Activated naive CD4-positive, alpha-beta T cell treated with Interleukin-2 at 50 U/mL for 16 hours (primary cell): ENCODE measurements at regions not wholly inside any gene's neighbourhood (a gene's known extent, or its start where the extent isn't known, plus 50 kb on each side); places are given as distances from the start of the nearest gene placed in this dataset.
"Not testable (repeated sequence)": the region's sequence is repeated elsewhere in the genome, so short reads cannot be mapped to it uniquely, and the experiment has no call there.

Experiments
- DNase-seq: peaks from one replicate; pipeline ENCODE4 v3.0.0-alpha.2; 2020

- no peak for DNase-seq
Observed at GRCh38 chr13:71300602-71301001, 566.4 kb downstream of the DACH1 start.

DNA sequence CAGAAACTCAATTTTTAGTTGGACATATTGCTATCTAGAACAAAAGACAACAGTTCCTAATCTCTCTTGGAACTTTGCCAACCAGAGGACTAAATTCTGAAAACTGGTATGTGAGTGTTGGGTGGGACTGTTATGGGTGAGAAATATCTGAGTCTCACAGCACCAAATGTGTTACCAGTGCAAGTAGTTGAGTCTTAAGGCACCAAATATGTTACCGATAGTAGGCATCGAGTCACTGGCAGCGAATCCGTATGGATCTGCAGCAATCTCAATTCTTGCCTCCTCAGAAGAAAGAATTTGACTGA, 575.2 kb downstream of the DACH1 start:
- DNase-seq: no peak

GRCh38 chr13:71290963-71291841, 575.8 kb downstream of the DACH1 start:
- DNase-seq: peak; percentile 29

GRCh38 chr13:71289980-71290379, 577.0 kb downstream of the DACH1 start:
- not testable (repeated sequence) for DNase-seq

DNA sequence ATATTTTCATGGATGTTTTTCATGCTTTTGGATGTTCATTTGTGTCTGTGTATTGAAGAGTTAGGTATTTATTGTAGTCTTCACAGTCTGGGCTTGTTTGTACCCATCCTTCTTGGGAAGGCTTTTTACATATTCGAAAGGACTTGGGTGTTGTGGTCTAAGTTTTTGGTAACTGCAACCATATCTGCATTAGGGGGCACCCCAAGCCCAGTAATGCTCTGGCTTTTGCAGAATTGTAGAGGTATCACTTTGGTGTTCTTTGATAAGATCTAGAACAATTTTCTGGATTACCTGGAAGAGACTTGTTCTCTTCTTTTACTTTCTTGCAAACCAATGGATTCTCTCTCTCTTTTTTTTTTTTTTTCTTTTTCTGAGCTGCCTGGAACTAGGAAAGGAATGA, 581.3 kb downstream of the DACH1 start:
- peak; percentile 7 for DNase-seq

DNA sequence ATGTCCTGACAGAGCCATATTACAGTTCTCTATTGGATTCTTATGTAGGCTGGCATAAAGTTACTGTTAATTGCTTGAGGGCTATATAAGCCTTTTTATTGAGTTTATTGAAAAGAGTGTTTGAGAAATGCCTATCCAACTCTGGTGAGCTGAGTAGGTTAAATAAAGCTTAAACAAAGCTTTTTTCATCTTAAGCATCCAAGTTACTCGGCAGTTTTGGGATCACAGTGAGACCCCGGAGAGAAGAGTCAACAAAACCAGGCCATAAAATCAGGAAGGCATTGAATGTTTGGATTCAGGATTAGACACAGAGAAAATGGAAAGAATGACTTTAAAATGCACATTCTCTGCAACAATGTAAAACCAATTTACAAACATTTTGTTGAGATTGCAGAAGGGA, 588.5 kb downstream of the DACH1 start:
- no peak for DNase-seq

DNA sequence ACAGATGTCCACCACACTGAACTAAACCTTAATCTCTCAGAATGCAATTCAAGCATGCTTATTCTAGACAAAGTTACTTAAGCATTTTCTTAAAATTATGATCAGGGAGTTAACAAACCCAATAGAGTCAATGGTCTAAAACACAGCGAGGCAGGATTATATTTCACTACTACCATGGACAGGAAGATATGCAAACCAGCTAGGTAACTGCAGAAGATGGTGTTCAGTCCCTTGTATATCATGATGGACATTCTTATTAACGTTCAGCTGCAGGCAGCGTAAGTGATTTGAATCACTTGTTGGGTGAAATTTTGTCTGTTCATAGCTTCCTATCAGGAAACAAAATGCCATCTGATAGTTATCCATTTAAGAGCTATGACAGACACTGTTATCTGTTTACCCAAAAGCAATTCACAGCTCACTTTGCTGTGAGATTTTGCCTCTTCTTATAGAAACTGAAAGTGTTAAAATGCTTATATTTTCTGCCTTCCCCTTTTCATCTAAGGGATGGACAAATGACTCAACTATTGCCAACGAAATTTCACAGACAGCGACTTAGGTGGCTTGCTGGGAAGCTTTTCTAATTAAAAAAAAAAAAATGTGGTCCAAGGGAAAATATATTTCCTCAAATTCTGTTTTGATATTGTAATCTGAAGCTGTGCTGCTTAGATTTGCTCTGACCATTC, 591.9 kb downstream of the DACH1 start:
- no peak for DNase-seq

GRCh38 chr13:71261256-71261655, 605.7 kb downstream of the DACH1 start:
- no peak for DNase-seq

DNA sequence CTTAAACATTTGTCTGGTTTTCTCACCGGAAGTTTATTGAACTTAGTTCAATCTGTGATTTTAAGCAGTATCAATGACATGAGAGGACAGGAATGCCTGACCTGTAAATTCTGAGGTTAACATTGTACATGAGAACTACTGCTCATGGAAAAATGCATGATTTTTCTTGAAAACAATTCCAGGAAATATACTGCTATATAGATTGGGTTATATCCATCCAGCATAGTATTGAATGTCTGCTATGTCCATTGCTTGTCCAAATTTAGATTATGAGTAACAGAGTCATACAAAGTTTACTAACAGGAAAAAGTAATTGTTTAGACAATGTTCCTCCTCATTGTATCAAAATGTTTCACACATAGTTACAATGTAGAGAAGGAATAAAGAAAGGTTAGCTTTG, 606.8 kb downstream of the DACH1 start:
- no peak for DNase-seq

DNA sequence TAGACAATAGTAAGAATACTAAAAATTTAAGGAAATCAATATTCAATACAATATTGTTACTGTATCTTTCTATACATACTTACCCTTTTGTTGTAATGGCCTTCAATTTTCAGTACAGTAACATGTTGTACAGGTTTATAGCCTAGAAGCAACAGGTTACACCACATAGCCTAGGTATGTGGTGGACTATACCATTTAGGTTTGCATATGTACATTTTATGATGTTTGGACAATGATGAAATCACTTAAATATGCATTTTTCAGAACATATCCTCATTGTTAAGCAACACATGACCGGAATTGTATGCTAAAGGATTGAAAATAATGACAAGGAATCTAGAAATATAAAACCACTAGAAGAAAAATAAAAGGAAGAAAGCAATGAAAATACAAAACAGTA, 611.4 kb downstream of the DACH1 start:
- no peak for DNase-seq

GRCh38 chr13:71254384-71254783, 612.6 kb downstream of the DACH1 start:
- DNase-seq: no peak

DNA sequence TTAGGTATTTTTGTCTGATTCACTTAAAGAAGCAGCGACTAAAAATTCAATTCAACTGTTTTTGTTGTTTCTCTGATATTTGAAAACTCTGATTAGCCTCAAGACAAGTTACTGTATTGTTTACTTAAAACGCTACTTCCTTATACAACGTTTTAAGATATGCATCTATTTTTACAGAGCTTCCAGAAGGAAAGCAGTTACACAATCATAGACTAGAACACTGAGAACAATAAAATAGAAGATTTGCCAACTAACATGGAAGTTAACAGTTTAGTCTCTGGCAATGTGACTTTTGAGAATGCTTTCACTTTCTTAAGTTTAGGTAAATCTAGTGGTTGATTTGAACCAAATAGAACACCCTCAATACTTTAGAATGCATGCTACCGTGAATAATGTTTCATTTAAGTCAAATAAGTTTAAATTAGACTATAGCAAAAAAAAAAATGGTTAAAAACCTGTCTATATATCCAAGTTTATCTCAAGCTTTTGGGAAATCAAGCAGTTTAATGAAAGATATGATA, 614.8 kb downstream of the DACH1 start:
- no peak for DNase-seq

GRCh38 chr13:71251292-71251951, 615.6 kb downstream of the DACH1 start:
- DNase-seq: no peak

DNA sequence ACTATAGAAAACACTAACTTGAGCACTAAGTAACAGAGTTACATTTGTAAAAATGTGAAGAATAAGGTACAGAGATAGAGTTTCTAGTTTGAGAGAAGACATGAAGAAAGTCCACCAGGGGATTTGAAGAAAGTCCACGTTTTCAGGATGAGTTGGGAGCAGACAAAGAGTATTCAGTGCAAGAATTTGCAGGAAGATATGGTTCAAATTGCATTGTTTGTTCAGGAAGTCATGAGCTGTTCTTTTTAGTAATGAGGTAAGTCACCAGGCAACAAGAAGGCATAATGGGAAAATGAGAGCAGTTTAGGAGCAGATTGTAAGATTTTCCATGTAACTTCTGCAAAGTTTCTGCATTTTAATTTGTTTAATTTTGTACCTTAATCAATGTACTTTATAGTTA, 618.0 kb downstream of the DACH1 start:
- DNase-seq: no peak

DNA sequence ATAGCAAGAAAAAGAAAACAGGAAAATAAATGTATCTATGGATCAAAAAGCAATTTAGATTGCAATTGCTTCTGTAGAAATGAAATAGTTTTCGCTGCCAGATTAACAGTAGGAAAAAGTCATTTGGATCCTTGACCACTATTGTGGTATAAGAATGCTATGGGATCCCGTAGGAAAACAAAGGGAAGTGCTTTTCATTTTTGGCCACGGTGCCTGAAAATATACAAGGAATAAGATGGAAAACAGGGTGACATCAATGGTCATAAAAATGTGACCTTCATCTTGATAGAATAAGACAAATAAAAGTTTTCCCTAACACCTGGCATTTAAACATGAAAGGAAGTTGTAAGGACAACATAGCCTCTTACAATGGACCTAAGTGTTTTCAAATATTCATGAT, 622.8 kb downstream of the DACH1 start:
- DNase-seq: no peak

DNA sequence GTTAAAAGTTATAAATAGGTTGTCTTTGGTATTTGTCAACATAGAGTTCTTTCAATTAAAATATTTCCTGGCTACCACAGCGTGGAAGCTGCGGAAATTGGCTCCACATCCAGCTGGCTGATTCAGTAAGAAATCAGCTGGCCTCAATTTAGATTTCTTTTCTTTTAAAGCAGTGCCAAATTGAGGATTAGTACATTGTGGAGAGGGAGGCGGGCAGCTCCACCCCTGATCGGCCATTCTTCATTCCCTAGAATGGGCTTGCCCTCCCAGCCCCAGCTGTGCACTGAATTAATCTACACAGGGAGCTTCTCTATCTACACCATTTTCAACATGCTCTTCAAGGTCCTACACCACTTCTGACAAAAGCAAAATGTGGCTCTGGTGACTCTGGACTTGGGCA, 624.8 kb downstream of the DACH1 start:
- DNase-seq: no peak

DNA sequence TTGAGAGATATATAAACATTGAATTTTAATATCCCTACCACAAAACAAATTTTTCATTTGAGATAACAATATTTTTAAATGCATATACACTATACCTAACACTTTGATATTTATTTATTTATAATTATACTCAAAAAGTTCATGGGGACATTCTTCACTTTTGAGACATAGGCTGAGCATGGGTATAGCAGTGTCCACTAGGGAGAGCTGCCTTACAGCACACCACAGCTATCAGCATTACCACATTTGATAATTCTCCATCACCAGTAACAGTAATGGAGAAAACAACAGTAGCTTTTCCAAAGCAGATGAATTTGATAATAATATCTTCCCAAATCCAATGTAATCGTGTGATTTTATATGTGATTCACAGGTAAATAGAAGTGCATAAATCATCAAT, 626.1 kb downstream of the DACH1 start:
- DNase-seq: no peak

GRCh38 chr13:71237332-71237731, 629.7 kb downstream of the DACH1 start:
- DNase-seq: no peak

DNA sequence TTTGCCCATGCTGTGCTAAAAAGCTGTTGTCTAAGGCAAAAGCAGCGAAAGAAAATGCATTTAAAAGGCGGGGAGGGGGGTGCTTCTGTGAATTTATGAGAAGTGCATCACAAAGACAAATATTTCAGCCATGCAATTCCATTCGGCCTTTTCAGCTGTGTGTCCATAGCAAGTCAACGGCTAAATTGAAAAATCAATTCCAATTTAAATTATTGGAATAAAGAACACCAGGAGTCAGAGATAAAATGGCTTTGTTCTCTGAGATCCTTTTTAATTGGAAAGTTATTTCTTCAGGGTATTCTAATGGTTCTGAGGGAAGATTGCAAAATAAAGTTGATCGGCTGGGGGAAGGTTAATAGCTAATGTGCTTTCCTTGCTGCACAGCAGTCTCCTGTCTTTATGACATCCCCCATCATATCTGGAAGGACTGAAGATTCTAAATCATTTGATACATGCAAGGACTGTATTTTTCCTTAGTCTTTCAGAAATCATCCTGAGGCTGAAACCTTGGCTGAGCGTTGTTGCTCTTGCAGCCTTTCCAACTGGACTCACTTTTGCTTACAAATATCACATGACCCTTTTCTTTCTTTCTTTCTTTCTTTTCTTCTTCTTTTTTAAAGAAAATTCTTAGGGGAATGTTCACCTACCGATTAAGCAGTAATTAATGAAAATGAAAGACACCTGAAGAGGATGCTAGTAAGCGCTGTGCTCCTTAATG, 647.1 kb downstream of the DACH1 start:
- DNase-seq: no peak

GRCh38 chr13:71218960-71219359, 648.0 kb downstream of the DACH1 start:
- DNase-seq: no peak

DNA sequence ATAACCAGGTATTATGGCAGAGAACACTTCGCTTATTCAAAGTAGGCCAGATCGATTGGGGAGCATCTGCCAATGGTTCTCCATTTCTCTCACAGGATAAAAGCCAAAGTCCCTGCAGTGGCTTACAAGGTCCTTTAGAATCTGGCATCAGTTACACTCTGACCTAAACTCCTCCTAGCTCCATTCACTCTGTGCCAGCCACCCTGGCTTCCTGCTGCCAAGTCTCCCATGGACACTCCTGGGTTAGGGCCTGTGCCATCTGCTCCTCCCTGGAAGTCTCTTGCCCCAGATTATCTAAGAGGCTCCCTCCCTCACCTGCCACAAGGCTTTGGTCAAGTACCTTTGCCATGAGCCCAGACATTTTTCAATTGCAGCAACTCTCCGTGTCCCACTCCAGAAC, 649.2 kb downstream of the DACH1 start:
- no peak for DNase-seq

DNA sequence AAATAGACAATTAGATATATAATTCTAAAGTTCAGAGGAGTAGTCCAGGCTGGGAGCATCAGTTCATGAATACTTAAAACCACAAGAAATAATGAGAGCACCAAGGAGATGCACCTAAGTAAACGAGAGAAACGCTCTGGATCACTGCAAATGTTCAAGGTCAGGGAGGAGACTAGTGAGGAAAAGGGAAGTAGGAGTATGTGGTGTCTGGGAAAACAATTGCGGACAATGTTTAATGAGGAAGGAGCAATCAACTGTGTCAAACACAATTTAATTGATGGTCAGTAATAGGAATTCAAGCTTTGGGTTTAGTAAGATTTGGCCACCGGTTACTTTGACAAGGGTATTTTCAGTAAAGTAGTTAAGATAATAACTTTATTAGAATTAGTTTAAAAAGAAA, 652.2 kb downstream of the DACH1 start:
- DNase-seq: no peak

- no peak for DNase-seq
Observed at GRCh38 chr13:71214357-71214756, 652.6 kb downstream of the DACH1 start.
